H9 (cell line): ENCODE measurements at regions not wholly inside any gene's neighbourhood (a gene's known extent, or its start where the extent isn't known, plus 50 kb on each side); places are given as distances from the start of the nearest gene placed in this dataset.

Experiments used
- DNase-seq: peaks from one replicate; pipeline ENCODE4 v3.0.0-alpha.2; 2017
- H2AFZ ChIP-seq: one replicate; pipeline ENCODE4 v1.6.1; 2013; ENCODE audit warnings: mild to moderate bottlenecking, low read length, control low read depth, moderate library complexity
- H2AK5ac ChIP-seq: 2 replicates; pipeline ENCODE4 v1.6.1; 2013; ENCODE audit warnings: low read length, control low read depth, mixed read lengths; ENCODE audit not compliant: insufficient read length
- H2BK120ac ChIP-seq: one replicate; pipeline ENCODE4 v1.6.1; 2013; ENCODE audit warnings: low read depth, mild to moderate bottlenecking, low read length, control low read depth, inconsistent platforms; ENCODE audit not compliant: poor library complexity, severe bottlenecking
- H2BK12ac ChIP-seq: 2 replicates; pipeline ENCODE4 v1.6.1; 2013; ENCODE audit warnings: low read length, control low read depth, mixed read lengths, low read depth; ENCODE audit not compliant: insufficient read length
- H2BK15ac ChIP-seq: 2 replicates; pipeline ENCODE4 v1.6.1; 2013; ENCODE audit warnings: low read depth, low read length, control low read depth
- H2BK20ac ChIP-seq: one replicate; pipeline ENCODE4 v1.6.1; 2013; ENCODE audit warnings: low read depth, mild to moderate bottlenecking, low read length, control low read depth, inconsistent platforms; ENCODE audit not compliant: poor library complexity, severe bottlenecking
- H2BK5ac ChIP-seq: 2 replicates; pipeline ENCODE4 v1.6.1; 2013; ENCODE audit warnings: low read length, control low read depth, mixed read lengths; ENCODE audit not compliant: insufficient read length
- H3K14ac ChIP-seq: 2 replicates; pipeline ENCODE4 v1.6.1; 2013; ENCODE audit warnings: low read length, control low read depth; ENCODE audit not compliant: insufficient read depth
- H3K18ac ChIP-seq: 2 replicates; pipeline ENCODE4 v1.6.1; 2013; ENCODE audit warnings: low read depth, mild to moderate bottlenecking, mixed read lengths, low read length, control low read depth; ENCODE audit not compliant: insufficient read length
- H3K23ac ChIP-seq: 2 replicates; pipeline ENCODE4 v1.6.1; 2013; ENCODE audit warnings: low read length, control low read depth, mixed read lengths, low read depth; ENCODE audit not compliant: insufficient read length
- H3K23me2 ChIP-seq: 2 replicates; pipeline ENCODE4 v1.6.1; 2013; ENCODE audit warnings: low read depth, mild to moderate bottlenecking, mixed read lengths, low read length, control low read depth; ENCODE audit not compliant: insufficient read length, poor library complexity, severe bottlenecking
- H3K27ac ChIP-seq: 2 replicates; pipeline ENCODE4 v1.5.1; 2013; ENCODE audit warnings: low read length, control low read depth, mixed read lengths, low read depth; ENCODE audit not compliant: insufficient read length
- H3K27me3 ChIP-seq: 2 replicates; pipeline ENCODE4 v1.6.1; 2013; ENCODE audit warnings: low read length, control low read depth, inconsistent platforms; ENCODE audit not compliant: insufficient read depth
- H3K4ac ChIP-seq: 2 replicates; pipeline ENCODE4 v1.6.1; 2013; ENCODE audit warnings: low read depth, mild to moderate bottlenecking, control low read depth, inconsistent platforms, low read length, moderate library complexity
- H3K4me1 ChIP-seq: 2 replicates; pipeline ENCODE4 v1.6.1; 2013; ENCODE audit warnings: low read length, control low read depth, inconsistent platforms; ENCODE audit not compliant: insufficient read depth
- H3K4me2 ChIP-seq: 2 replicates; pipeline ENCODE4 v1.6.1; 2013; ENCODE audit warnings: low read length, control low read depth, mixed read lengths; ENCODE audit not compliant: insufficient read length, insufficient read depth
- H3K56ac ChIP-seq: 2 replicates; pipeline ENCODE4 v1.6.1; 2013; ENCODE audit warnings: low read depth, mild to moderate bottlenecking, mixed read lengths, low read length, control low read depth; ENCODE audit not compliant: insufficient read length
- H3K79me1 ChIP-seq: 2 replicates; pipeline ENCODE4 v1.6.1; 2013; ENCODE audit warnings: low read depth, mild to moderate bottlenecking, moderate library complexity, low read length, control low read depth, inconsistent platforms; ENCODE audit not compliant: insufficient read depth, poor library complexity, severe bottlenecking
- H3K79me2 ChIP-seq: 2 replicates; pipeline ENCODE4 v1.6.1; 2013; ENCODE audit warnings: low read length, control low read depth, inconsistent platforms; ENCODE audit not compliant: insufficient read depth
- H3K9ac ChIP-seq: 2 replicates; pipeline ENCODE4 v1.6.1; 2013; ENCODE audit warnings: low read length, control low read depth, mixed read lengths; ENCODE audit not compliant: insufficient read length; ENCODE audit errors: extremely low read depth
- H3K9me3 ChIP-seq: one replicate; pipeline ENCODE4 v1.6.1; 2013; ENCODE audit warnings: low read depth, low read length, inconsistent platforms; ENCODE audit not compliant: control insufficient read depth
- H3T11ph ChIP-seq: one replicate; pipeline ENCODE4 v1.6.1; 2013; ENCODE audit warnings: mild to moderate bottlenecking, low read length, control low read depth, inconsistent platforms
- H4K20me1 ChIP-seq: one replicate; pipeline ENCODE4 v1.6.1; 2013; ENCODE audit not compliant: control insufficient read depth, insufficient read length, insufficient read depth
- H4K5ac ChIP-seq: 2 replicates; pipeline ENCODE4 v1.6.1; 2013; ENCODE audit warnings: low read depth, mild to moderate bottlenecking, mixed read lengths, low read length, control low read depth; ENCODE audit not compliant: insufficient read length
- H4K8ac ChIP-seq: replicated peaks from 2 replicates; pipeline ENCODE4 v1.6.1; 2013; ENCODE audit warnings: low read length, control low read depth, mixed read lengths, low read depth; ENCODE audit not compliant: insufficient read length
- H4K91ac ChIP-seq: 2 replicates; pipeline ENCODE4 v1.6.1; 2013; ENCODE audit warnings: low read depth, mild to moderate bottlenecking, moderate library complexity, mixed read lengths, low read length, control low read depth; ENCODE audit not compliant: insufficient read length
- H3K27ac Mint-ChIP-seq, 3 experiments: 2 replicates in 2 of 3; 3 replicates in 1 of 3; pipeline ENCODE4 v1.8.0; 2020 to 2021; ENCODE audit warnings: mixed read lengths in 3 of 3, mild to moderate bottlenecking in 1 of 3, moderate library complexity in 1 of 3
- H3K27me3 Mint-ChIP-seq: 2 replicates; pipeline ENCODE4 v1.8.0; 2021; ENCODE audit warnings: low read depth, mild to moderate bottlenecking, moderate library complexity, mixed read lengths
- H3K36me3 Mint-ChIP-seq, 3 experiments: 2 replicates in 2 of 3; 3 replicates in 1 of 3; pipeline ENCODE4 v1.8.0; 2020 to 2021; ENCODE audit warnings: low read depth in 3 of 3, mixed read lengths in 3 of 3; ENCODE audit not compliant: insufficient read depth in 1 of 3
- H3K4me1 Mint-ChIP-seq, 2 experiments: 2 replicates each; pipeline ENCODE4 v1.8.0; 2020; ENCODE audit warnings: mixed read lengths in 2 of 2
- H3K4me3 Mint-ChIP-seq, 2 experiments: 2 replicates in 1 of 2; 3 replicates in 1 of 2; pipeline ENCODE4 v1.8.0; 2020 to 2021; ENCODE audit warnings: mild to moderate bottlenecking in 2 of 2, mixed read lengths in 2 of 2, moderate library complexity in 1 of 2
- H3K9me3 Mint-ChIP-seq, 2 experiments: 2 replicates in 1 of 2; 3 replicates in 1 of 2; pipeline ENCODE4 v1.8.0; 2020; ENCODE audit warnings: mild to moderate bottlenecking in 2 of 2, mixed read lengths in 2 of 2, moderate library complexity in 1 of 2
- CTCF ChIP-seq: fragments of 200-600 bp; sonication (generic); conservative IDR thresholded peaks from 3 replicates; pipeline ENCODE4 v1.8.0; 2021; ENCODE audit warnings: antibody characterized with exemption, mild to moderate bottlenecking
- WGBS: extraction: QIAGEN DNeasy Blood & Tissue Kit; methylation state at CpG from one replicate; pipeline ENCODE4 v1.1.7; 2013; ENCODE audit warnings: missing lambda C conversion rate, low lambda C conversion rate, mixed read lengths; ENCODE audit not compliant: insufficient read length; ENCODE audit errors: extremely low coverage; 5-methylcytosine and 5-hydroxymethylcytosine counted together

GRCh38 chr6:134627707-134628106, 309.8 kb upstream of the SGK1 start:
- Histone ChIP-seq H3K27ac (no peak overlapping the region), H3K23me2 (no peaks in the 10 kb centered on the region), H3K79me1 (no peaks in the 10 kb centered on the region), H2AK5ac (no peak overlapping the region), H2BK20ac (no peak overlapping the region), H3K79me2 (no peaks in the 10 kb centered on the region), H2AFZ (no peak overlapping the region), H4K8ac (no peak overlapping the region), H3K14ac (no peak overlapping the region), H3K56ac (no peak overlapping the region), H3K23ac (no peak overlapping the region), H4K91ac (no peak overlapping the region), H2BK120ac (no peak overlapping the region), H3K4me1 (no peaks in the 10 kb centered on the region), H3K9me3 (no peaks in the 10 kb centered on the region), H4K5ac (no peak overlapping the region), H3K9ac (no peak overlapping the region), H2BK15ac (no peak overlapping the region), H3T11ph (no peak overlapping the region), H2BK5ac (no peak overlapping the region), H2BK12ac (no peak overlapping the region), H4K20me1 (no peaks in the 10 kb centered on the region), H3K18ac (no peak overlapping the region), H3K27me3 (no peaks in the 10 kb centered on the region), H3K4ac (no peak overlapping the region), H3K4me2 (no peak overlapping the region)
- H3K27me3 Mint-ChIP-seq: peaks cover 2% of the 10 kb centered on the region
- peaks cover 0 to under 1% of the 10 kb centered on the region in 2 experiments; a peak in 1 of 5 replicates for H3K9me3 Mint-ChIP-seq
- no CpG with 5 or more reads among the region's 4 CpGs for WGBS
- no peak for TF ChIP-seq CTCF
- peaks cover 7 to 10% of the 10 kb centered on the region in 2 experiments for H3K4me1 Mint-ChIP-seq
- no peak overlapping the region for H3K4me3 Mint-ChIP-seq
- no peak overlapping the region for H3K27ac Mint-ChIP-seq
- H3K36me3 Mint-ChIP-seq: no peaks in the 10 kb centered on the region
- DNase-seq: no peak
